ENCODE measurements at regions not wholly inside any gene's neighbourhood (a gene's known extent, or its start where the extent isn't known, plus 50 kb on each side); places are given as distances from the start of the nearest gene placed in this dataset.

DNA sequence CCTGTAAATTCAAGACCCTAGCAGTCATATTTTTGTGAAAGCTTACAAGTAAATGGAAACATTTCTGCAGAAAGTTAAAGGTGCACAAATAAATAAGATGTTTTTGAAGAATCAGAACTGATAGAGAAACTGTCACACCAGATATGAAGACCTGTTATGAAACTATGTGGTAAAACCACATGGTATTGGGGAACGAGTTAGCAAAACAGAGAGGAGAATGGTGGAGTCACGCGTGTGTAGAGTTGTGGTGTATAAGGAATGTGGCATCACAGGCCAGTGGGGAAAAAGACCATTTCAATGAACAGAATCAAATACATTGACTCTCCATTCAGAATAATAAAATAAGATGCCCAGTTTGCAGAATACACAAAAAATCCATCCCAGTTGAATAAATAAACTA, 477.2 kb downstream of the ICE1 start:
- DNase-seq = no peak
- H3K27me3 Mint-ChIP-seq (ENCODE audit: insufficient read depth) = no peaks in the 10 kb centered on the region
- TF ChIP-seq, protein P1, sequence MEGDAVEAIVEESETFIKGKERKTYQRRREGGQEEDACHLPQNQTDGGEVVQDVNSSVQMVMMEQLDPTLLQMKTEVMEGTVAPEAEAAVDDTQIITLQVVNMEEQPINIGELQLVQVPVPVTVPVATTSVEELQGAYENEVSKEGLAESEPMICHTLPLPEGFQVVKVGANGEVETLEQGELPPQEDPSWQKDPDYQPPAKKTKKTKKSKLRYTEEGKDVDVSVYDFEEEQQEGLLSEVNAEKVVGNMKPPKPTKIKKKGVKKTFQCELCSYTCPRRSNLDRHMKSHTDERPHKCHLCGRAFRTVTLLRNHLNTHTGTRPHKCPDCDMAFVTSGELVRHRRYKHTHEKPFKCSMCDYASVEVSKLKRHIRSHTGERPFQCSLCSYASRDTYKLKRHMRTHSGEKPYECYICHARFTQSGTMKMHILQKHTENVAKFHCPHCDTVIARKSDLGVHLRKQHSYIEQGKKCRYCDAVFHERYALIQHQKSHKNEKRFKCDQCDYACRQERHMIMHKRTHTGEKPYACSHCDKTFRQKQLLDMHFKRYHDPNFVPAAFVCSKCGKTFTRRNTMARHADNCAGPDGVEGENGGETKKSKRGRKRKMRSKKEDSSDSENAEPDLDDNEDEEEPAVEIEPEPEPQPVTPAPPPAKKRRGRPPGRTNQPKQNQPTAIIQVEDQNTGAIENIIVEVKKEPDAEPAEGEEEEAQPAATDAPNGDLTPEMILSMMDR (conservative IDR thresholded peaks at IDR 0.05) = no peak
- H3K4me1 ChIP-seq (ENCODE audit: control insufficient read depth, insufficient read depth, low read length) = no peaks in the 10 kb centered on the region
- no peaks in the 10 kb centered on the region for H3K9me3 ChIP-seq (ENCODE audit: control insufficient read depth, low read length)
- no peak overlapping the region for H3K4me3 ChIP-seq (ENCODE audit: low read length)
- H3K36me3 Mint-ChIP-seq (ENCODE audit: low read depth) = no peaks in the 10 kb centered on the region
- H3K4me3 Mint-ChIP-seq = no peak overlapping the region
- no peaks in the 10 kb centered on the region for H3K9me3 Mint-ChIP-seq
- no peak overlapping the region for H3K27ac Mint-ChIP-seq
- no peaks in the 10 kb centered on the region for H3K4me1 Mint-ChIP-seq
- no peaks in the 10 kb centered on the region for H3K27me3 ChIP-seq (ENCODE audit: control insufficient read depth, insufficient read depth, low read length, poor library complexity, severe bottlenecking)
- WGBS, 2 experiments (ENCODE audit: insufficient coverage in 1 of 2, insufficient read length in 1 of 2) = 100% methylated on average over 1 of the region's 3 CpGs
- no peak overlapping the region for H3K27ac ChIP-seq (ENCODE audit: low read depth, low read length)
- H3K9ac ChIP-seq (ENCODE audit: extremely low read depth, low read length, poor library complexity, severe bottlenecking) = no peak overlapping the region
- no peaks in the 10 kb centered on the region for H3K36me3 ChIP-seq (ENCODE audit: control insufficient read depth, insufficient read depth, low read length)

DNA sequence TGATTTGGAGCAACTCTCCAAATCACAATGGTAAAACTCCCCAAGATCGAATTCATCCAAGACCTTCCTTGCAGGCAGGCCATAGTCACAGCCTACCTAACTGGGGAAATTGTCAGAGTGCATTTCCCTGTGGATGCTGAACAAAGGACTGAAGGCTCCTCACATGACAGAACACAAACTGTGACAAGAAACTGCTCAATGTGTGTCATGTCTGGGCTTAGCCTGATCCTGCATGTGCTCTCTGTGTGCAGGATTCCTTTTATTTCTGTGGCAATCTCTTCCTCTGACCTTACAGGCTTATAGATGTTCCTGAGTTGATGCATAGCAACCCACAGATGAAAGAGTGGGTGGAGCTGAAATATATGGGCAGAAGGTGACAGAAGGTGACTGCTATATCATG, 465.8 kb downstream of the ICE1 start:
- 60 to 90% methylated on average over 1 of the region's 1 CpG for WGBS, 2 experiments (ENCODE audit: insufficient coverage in 1 of 2, insufficient read length in 1 of 2)

DNA sequence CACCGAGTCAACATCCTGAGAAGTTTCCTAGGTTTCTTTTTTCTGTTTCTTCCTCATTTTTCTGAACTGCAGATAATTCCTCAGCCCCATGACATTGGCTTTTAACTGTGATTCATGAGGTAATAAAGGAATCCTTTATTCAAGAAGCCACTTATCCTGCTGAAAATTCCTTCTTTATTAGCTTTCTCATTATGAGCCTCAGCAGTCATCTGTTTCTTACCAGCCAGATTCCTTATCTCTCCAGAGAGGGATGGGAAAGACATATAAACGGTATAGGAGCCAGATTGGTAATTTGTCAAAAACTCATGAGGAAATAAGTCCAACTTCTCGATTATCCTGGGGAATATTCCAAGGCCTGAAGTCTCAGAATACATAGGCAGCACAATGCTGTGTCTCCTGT, 465.4 kb downstream of the ICE1 start:
- no peaks in the 10 kb centered on the region for H3K36me3 ChIP-seq (ENCODE audit: control insufficient read depth, insufficient read depth, low read length)
- no peak overlapping the region for H3K27ac ChIP-seq (ENCODE audit: low read depth, low read length)
- no peaks in the 10 kb centered on the region for H3K4me1 ChIP-seq (ENCODE audit: control insufficient read depth, insufficient read depth, low read length)
- H3K4me3 ChIP-seq (ENCODE audit: low read length) = no peak overlapping the region
- Mint-ChIP-seq H3K36me3 (ENCODE audit: low read depth) (no peaks in the 10 kb centered on the region), H3K27ac (no peak overlapping the region), H3K9me3 (no peaks in the 10 kb centered on the region), H3K4me3 (no peak overlapping the region), H3K27me3 (ENCODE audit: insufficient read depth) (peaks cover 27% of the 10 kb centered on the region), H3K4me1 (no peaks in the 10 kb centered on the region)
- no peaks in the 10 kb centered on the region for H3K9me3 ChIP-seq (ENCODE audit: control insufficient read depth, low read length)
- TF ChIP-seq, protein P1 (conservative IDR thresholded peaks at IDR 0.05) = no peak
- 90 to 92% methylated on average over 2 to 3 of the region's 3 CpGs for WGBS, 2 experiments (ENCODE audit: insufficient coverage in 1 of 2, insufficient read length in 1 of 2)
- H3K9ac ChIP-seq (ENCODE audit: extremely low read depth, low read length, poor library complexity, severe bottlenecking) = no peak overlapping the region
- H3K27me3 ChIP-seq (ENCODE audit: control insufficient read depth, insufficient read depth, low read length, poor library complexity, severe bottlenecking) = peaks cover 8% of the 10 kb centered on the region
- no peak for DNase-seq

More for the DNA sequence above, 465.8 kb downstream of the ICE1 start:
- Histone ChIP-seq H3K36me3 (ENCODE audit: control insufficient read depth, insufficient read depth, low read length) (no peaks in the 10 kb centered on the region), H3K27ac (ENCODE audit: low read depth, low read length) (no peak overlapping the region), H3K4me1 (ENCODE audit: control insufficient read depth, insufficient read depth, low read length) (no peaks in the 10 kb centered on the region), H3K9me3 (ENCODE audit: control insufficient read depth, low read length) (no peaks in the 10 kb centered on the region), H3K4me3 (ENCODE audit: low read length) (no peak overlapping the region), H3K27me3 (ENCODE audit: control insufficient read depth, insufficient read depth, low read length, poor library complexity, severe bottlenecking) (peaks cover 8% of the 10 kb centered on the region), H3K9ac (ENCODE audit: extremely low read depth, low read length, poor library complexity, severe bottlenecking) (no peak overlapping the region)
- no peaks in the 10 kb centered on the region for H3K4me1 Mint-ChIP-seq
- TF ChIP-seq, protein P1 (conservative IDR thresholded peaks at IDR 0.05) = no peak
- no peak for DNase-seq
- no peak overlapping the region for H3K27ac Mint-ChIP-seq
- H3K9me3 Mint-ChIP-seq = no peaks in the 10 kb centered on the region
- H3K27me3 Mint-ChIP-seq (ENCODE audit: insufficient read depth) = peaks cover 27% of the 10 kb centered on the region
- no peaks in the 10 kb centered on the region for H3K36me3 Mint-ChIP-seq (ENCODE audit: low read depth)
- H3K4me3 Mint-ChIP-seq = no peak overlapping the region
